C4-2B (cell line): ENCODE measurements at regions not wholly inside any gene's neighbourhood (a gene's known extent, or its start where the extent isn't known, plus 50 kb on each side); places are given as distances from the start of the nearest gene placed in this dataset.

Source experiments
- H3K27ac ChIP-seq: fragments of 450-650 bp; 2 replicates; pipeline ENCODE4 v1.5.1; 2017
- ZFX ChIP-seq: fragments of 450-650 bp; IDR thresholded peaks from 2 replicates; pipeline ENCODE4 v1.6.1; 2017
- TF ChIP-seq, protein P1 (sequence below): fragments of 450-650 bp; conservative IDR thresholded peaks from 2 replicates; pipeline ENCODE4 v1.5.1; 2017; ENCODE audit warnings: mild to moderate bottlenecking

DNA sequence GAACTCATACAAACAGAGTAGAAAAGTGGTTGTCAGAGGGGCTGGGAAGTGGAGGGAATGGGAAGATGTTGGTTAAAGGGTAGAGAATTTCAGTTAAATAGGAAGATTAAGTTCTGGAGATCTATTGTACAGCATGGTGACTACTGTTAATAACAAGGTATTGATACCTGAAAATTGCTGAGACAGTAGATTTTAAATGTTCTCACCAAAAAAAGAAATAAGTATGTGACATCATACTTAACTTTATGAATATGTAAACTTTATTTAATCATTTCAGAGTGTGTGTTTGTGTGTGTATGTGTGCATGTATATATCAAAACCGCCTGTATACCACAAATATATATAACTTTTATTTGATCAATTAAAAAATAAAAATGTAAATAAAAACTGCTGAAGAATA, 896.4 kb downstream of the TFAP2A start:
- H3K27ac ChIP-seq: no peak overlapping the region
- TF ChIP-seq ZFX: no peak
- TF ChIP-seq, protein P1, sequence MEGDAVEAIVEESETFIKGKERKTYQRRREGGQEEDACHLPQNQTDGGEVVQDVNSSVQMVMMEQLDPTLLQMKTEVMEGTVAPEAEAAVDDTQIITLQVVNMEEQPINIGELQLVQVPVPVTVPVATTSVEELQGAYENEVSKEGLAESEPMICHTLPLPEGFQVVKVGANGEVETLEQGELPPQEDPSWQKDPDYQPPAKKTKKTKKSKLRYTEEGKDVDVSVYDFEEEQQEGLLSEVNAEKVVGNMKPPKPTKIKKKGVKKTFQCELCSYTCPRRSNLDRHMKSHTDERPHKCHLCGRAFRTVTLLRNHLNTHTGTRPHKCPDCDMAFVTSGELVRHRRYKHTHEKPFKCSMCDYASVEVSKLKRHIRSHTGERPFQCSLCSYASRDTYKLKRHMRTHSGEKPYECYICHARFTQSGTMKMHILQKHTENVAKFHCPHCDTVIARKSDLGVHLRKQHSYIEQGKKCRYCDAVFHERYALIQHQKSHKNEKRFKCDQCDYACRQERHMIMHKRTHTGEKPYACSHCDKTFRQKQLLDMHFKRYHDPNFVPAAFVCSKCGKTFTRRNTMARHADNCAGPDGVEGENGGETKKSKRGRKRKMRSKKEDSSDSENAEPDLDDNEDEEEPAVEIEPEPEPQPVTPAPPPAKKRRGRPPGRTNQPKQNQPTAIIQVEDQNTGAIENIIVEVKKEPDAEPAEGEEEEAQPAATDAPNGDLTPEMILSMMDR: no peak

DNA sequence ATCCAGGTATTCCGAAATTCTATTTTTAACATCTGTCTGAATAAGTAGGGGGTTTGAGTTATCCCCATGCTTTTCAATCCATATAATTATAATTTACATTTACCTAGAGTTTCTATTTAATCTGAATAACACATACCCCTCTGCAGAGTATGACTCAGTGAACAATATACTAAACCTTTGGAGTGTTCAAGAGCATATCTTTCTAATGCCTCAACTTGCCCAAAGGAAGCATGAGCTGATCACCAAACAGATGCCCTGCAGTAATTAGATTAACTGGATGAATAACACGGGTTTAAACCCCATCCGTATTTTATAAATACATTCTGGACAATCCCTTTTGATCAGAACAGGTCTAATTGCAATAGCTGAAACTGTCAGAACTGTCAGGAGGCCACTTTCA, 897.1 kb downstream of the TFAP2A start:
- TF ChIP-seq, protein P1: no peak
- TF ChIP-seq ZFX: no peak
- no peak overlapping the region for H3K27ac ChIP-seq

DNA sequence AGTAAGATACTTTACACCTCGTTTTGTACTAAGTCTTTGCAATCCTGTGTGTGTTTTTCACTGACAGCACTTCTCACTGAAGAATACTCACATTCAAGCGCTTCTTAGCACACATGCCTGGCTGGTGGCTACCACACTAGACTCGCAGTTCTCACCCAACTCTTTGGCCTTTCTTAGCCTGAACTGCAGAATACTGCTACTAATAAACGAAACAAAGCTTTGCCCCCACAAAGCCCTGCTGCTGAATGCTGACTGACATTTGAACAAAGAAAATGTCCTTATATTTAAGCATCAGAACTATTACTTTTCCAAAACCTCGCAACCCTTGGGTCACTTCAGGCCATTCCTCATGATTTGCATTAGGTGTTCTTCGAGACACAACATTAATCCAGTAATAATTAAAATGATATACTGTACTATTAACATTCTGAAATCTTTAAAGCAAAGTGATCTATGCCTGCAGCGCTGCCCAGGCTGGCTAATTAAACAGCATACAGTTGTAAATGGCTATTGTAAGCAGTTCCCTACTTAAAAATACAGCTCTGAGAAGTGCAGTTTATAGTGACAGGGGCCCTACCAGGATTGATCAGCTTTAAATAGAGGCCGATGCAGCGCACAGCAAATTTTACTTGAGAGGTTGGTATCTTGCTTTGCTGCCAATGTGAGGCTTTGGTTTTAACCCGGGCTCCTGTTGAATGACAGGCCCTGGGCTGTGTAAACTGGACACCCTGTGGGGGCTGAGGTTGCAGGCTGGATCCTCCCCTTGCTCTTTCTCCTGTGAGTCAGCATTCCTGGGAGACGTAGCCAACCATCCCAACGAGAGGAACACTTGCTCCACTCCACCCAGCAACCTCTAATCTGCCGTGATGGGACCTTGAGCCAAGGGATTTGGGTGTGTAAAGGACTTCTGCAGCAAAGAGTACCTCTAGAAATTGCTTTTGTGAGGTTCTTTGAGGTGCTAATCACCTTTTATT, 899.0 kb downstream of the TFAP2A start:
- no peak for TF ChIP-seq ZFX
- TF ChIP-seq, protein P1: no peak
- H3K27ac ChIP-seq: no peak overlapping the region

- H3K27ac ChIP-seq: no peak overlapping the region
- TF ChIP-seq ZFX: no peak
- TF ChIP-seq, protein P1: no peak
These were observed 900.7 kb downstream of the TFAP2A start for GRCh38 chr6:9514146-9514545.

- peak overlapping the region; percentile 48 for H3K27ac ChIP-seq
- no peak for TF ChIP-seq ZFX
- TF ChIP-seq, protein P1: no peak
These were observed 903.7 kb downstream of the TFAP2A start for GRCh38 chr6:9511157-9511556.

- H3K27ac ChIP-seq: no peak overlapping the region
- no peak for TF ChIP-seq ZFX
- TF ChIP-seq, protein P1: no peak
These were observed 907.6 kb downstream of the TFAP2A start for GRCh38 chr6:9507136-9507895.

DNA sequence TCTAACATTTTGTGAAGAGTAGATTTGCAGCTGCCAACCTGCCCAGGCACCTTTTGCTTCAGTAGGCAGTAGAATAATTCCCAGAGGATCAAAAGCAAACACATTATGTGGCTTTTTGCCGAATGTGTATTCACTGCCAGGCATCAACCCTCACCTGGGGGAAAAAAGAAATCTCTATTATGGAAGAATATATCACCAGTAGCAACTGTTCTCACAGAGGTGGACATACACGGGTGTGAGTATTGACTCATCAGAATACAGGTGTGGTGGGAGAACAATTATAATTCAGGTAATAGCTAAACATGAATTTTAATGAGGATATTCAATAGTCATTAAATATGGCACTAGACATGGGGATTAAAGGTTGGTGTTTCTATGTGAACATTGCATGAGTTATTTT, 910.7 kb downstream of the TFAP2A start:
- TF ChIP-seq, protein P1: no peak
- no peak for TF ChIP-seq ZFX
- H3K27ac ChIP-seq: no peak overlapping the region
